Peyer's patch (tissue), 4 donors: ENCODE measurements at regions not wholly inside any gene's neighbourhood (a gene's known extent, or its start where the extent isn't known, plus 50 kb on each side); places are given as distances from the start of the nearest gene placed in this dataset.

Experiments used
- CTCF ChIP-seq, 6 experiments: fragments of 450-650 bp in 4 of 6; fragments of 200-600 bp in 2 of 6; sonication (generic) in 1 of 6; IDR thresholded peaks; one replicate each; pipeline ENCODE4 v1.5.1; 2017 to 2019; ENCODE audit warnings: antibody characterized with exemption in 6 of 6, mild to moderate bottlenecking in 3 of 6, moderate library complexity in 1 of 6
- POLR2A ChIP-seq, 2 donors: fragments of 450-650 bp; IDR thresholded peaks; one replicate each; pipeline ENCODE4 v1.5.1; 2017; ENCODE audit warnings: antibody characterized with exemption in 2 of 2, mild to moderate bottlenecking in 2 of 2, moderate library complexity in 2 of 2

GRCh38 chr4:75194180-75194579, 261.3 kb downstream of the PARM1 start:
- TF ChIP-seq POLR2A (IDR thresholded peaks at IDR 0.05) (no peak), CTCF (IDR thresholded peaks at IDR 0.05) (no peak)
